ENCODE measurements at regions not wholly inside any gene's neighbourhood (a gene's known extent, or its start where the extent isn't known, plus 50 kb on each side); places are given as distances from the start of the nearest gene placed in this dataset.

GRCh38 chr16:31754998-31755615, 118.5 kb upstream of the ZNF267 start:
- Histone ChIP-seq H3K27ac (no peak overlapping the region), H3K4me1 (no peaks in the 10 kb centered on the region), H3K36me3 (peaks cover 48% of the 10 kb centered on the region), H4K20me1 (ENCODE audit: low read depth) (no peaks in the 10 kb centered on the region), H3K4me2 (no peak overlapping the region), H3K9me3 (ENCODE audit: low read depth) (peaks cover 77% of the 10 kb centered on the region), H3K4me3 (no peak overlapping the region), H3F3A (ENCODE audit: low read depth) (peaks cover 9% of the 10 kb centered on the region), H3K27me3 (no peaks in the 10 kb centered on the region), H3K79me2 (ENCODE audit: low read depth) (peaks cover 25% of the 10 kb centered on the region), H3K9ac (no peak overlapping the region), H2AFZ (replicated peaks) (no peak overlapping the region)
- Mint-ChIP-seq H3K4me1 (no peaks in the 10 kb centered on the region), H3K27me3 (ENCODE audit: insufficient read depth, low read depth) (peaks cover 2% of the 10 kb centered on the region), H3K27ac (no peak overlapping the region), H3K9me3 (peaks cover 85% of the 10 kb centered on the region), H3K4me3 (no peak overlapping the region), H3K36me3 (peaks cover 78% of the 10 kb centered on the region)
- TF ChIP-seq CTCF (IDR thresholded peaks at IDR 0.05), result no peak
- no peak for DNase-seq (ENCODE audit: low spot score)

- H3K9me3 ChIP-seq (ENCODE audit: low read depth), result peaks cover 26% of the 10 kb centered on the region
- peaks cover 20% of the 10 kb centered on the region for H3K36me3 Mint-ChIP-seq
These were observed 109.5 kb upstream of the ZNF267 start for GRCh38 chr16:31764103-31764502.

GRCh38 chr16:31767267-31767666, 106.3 kb upstream of the ZNF267 start:
- H3K27ac Mint-ChIP-seq, result no peak overlapping the region
- no peak overlapping the region for H2AFZ ChIP-seq (replicated peaks)
- TF ChIP-seq EZH2 (IDR thresholded peaks at IDR 0.05) (no peak), CTCF (IDR thresholded peaks at IDR 0.05) (no peak), EZH2phosphoT487 (IDR thresholded peaks at IDR 0.05) (no peak)
- H3K27ac ChIP-seq, result no peak overlapping the region
- no peaks in the 10 kb centered on the region for H3K27me3 ChIP-seq
- H3K4me1 ChIP-seq, result no peaks in the 10 kb centered on the region
- peaks cover 5% of the 10 kb centered on the region for H3K27me3 Mint-ChIP-seq (ENCODE audit: insufficient read depth, low read depth)
- peaks cover 11% of the 10 kb centered on the region for H3K36me3 Mint-ChIP-seq
- H3K4me1 Mint-ChIP-seq, result no peaks in the 10 kb centered on the region
- H3K36me3 ChIP-seq, result peaks cover 5% of the 10 kb centered on the region
- H3K4me2 ChIP-seq, result no peak overlapping the region
- H3K9ac ChIP-seq, result no peak overlapping the region
- no peak overlapping the region for H3K4me3 ChIP-seq
- peaks cover 61% of the 10 kb centered on the region for H3K9me3 Mint-ChIP-seq
- H3K4me3 Mint-ChIP-seq, result no peak overlapping the region
- H3F3A ChIP-seq (ENCODE audit: low read depth), result no peaks in the 10 kb centered on the region
- DNase-seq (ENCODE audit: low spot score), result no peak
- H3K79me2 ChIP-seq (ENCODE audit: low read depth), result no peaks in the 10 kb centered on the region
- H3K9me3 ChIP-seq (ENCODE audit: low read depth), result peaks cover 27% of the 10 kb centered on the region
- no peaks in the 10 kb centered on the region for H4K20me1 ChIP-seq (ENCODE audit: low read depth)

More at GRCh38 chr16:31764103-31764502, 109.5 kb upstream of the ZNF267 start:
- Histone ChIP-seq H3K27ac (no peak overlapping the region), H2AFZ (replicated peaks) (no peak overlapping the region), H3K4me2 (no peak overlapping the region), H3K4me3 (no peak overlapping the region), H3F3A (ENCODE audit: low read depth) (no peaks in the 10 kb centered on the region), H3K9ac (no peak overlapping the region), H3K79me2 (ENCODE audit: low read depth) (no peaks in the 10 kb centered on the region), H4K20me1 (ENCODE audit: low read depth) (no peaks in the 10 kb centered on the region), H3K36me3 (peaks cover 8% of the 10 kb centered on the region), H3K27me3 (no peaks in the 10 kb centered on the region), H3K4me1 (no peaks in the 10 kb centered on the region)
- TF ChIP-seq CTCF (IDR thresholded peaks at IDR 0.05), result no peak
- no peak for TF ChIP-seq EZH2 (IDR thresholded peaks at IDR 0.05)
- TF ChIP-seq EZH2phosphoT487 (IDR thresholded peaks at IDR 0.05), result no peak
- Mint-ChIP-seq H3K4me3 (no peak overlapping the region), H3K27me3 (ENCODE audit: insufficient read depth, low read depth) (peaks cover 5% of the 10 kb centered on the region), H3K4me1 (no peaks in the 10 kb centered on the region), H3K9me3 (peaks cover 60% of the 10 kb centered on the region), H3K27ac (no peak overlapping the region)
- DNase-seq (ENCODE audit: low spot score), result no peak

Data from neural progenitor cell (in vitro differentiated cells).